Activated CD4-positive, alpha-beta T cell treated with anti-CD3 and anti-CD28 coated beads for 48 hours (primary cell): ENCODE measurements at regions not wholly inside any gene's neighbourhood (a gene's known extent, or its start where the extent isn't known, plus 50 kb on each side); places are given as distances from the start of the nearest gene placed in this dataset.

Source experiments
- DNase-seq: peaks from one replicate; pipeline ENCODE4 v3.0.0-alpha.2; 2020

DNA sequence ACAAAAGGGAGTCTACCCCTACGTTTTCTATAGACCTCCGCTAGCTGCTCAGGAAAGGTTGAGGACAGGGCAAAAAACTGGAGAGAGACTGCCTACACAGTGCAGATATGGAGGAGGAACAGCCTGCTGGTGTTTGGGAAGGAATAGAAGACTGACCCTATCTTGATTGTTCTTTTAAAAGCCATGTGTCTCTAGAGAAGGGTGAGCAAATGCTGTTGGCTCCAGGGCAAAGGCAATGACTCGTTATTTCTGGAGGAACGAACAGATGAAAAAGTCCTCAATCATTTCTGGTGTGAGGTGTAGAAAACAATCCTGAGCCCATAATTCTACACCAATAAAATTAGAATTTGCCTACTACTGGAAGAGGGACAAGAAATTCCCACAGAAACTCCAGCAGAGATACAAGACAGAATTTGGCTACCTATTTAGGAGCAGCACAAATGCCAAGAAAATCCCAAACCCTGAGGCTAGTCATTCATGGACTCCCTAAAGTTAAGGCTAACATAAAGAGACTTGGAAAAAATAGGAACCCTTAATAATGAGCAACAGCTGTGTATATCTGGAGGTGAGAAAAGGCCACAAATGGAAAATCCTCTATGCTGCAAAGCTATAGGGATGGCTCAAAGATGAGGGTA, 1206.3 kb upstream of the CNTN5 start:
- no peak for DNase-seq

GRCh38 chr11:97815667-97816066, 1205.1 kb upstream of the CNTN5 start:
- no peak for DNase-seq

GRCh38 chr11:97832451-97832850, 1188.3 kb upstream of the CNTN5 start:
- no peak for DNase-seq

DNA sequence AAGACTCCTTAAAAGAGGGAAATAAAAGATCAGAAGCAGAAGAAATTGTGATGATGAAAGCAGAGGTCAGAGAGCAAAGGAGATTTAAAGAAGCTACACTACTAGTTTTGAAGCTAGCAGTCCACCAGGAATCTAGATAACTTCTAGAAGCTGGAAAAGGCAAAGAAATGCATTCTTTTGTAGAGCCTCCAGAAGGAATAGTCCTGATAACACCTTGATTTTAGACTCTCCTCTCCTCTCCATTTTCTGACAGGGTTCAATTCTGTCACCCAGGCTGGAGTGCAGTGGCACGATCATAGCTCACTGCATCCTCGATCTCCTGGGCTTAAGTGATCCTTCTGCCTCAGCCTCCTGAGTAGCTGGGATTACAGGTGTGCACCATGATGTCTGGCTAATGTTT, 1187.3 kb upstream of the CNTN5 start:
- DNase-seq: no peak

DNA sequence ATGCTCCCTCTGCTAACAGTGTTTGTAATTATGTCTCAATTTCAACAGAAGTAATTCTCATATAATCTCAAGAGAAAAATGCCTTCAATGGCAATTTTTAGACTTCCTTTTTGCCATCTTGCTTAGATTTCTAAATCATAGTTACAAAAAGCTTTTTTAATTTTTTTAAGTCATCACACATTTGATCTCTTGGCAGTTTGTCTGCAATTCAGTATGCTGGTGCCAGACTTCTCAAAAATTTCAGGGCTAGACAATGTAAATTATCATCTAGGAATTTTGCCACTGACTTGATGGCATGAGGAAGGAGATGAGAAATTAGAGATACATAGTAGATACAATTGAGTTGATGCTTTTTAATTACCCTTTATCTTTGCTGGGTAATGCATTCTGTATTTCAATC, 1176.7 kb upstream of the CNTN5 start:
- DNase-seq: no peak

GRCh38 chr11:97847730-97848129, 1173.0 kb upstream of the CNTN5 start:
- DNase-seq: no peak

DNA sequence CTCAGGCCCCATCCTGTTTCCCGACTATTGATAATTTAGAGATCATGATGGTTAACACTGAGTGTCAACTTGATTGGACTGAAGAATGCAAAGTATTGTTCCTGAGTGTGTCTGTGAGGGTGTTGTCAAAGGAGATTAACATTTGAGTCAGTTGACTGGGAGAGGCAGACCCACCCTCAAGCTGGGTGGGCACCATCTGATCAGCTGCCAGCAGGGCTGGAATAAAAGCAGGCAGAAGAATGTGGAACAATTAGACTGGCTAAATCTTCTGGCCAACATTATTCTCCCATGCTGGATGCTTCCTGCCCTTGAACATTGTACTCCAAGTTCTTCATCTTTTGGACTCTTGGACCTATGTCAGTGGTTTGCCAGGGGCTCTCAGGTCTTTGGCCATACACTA, 1170.0 kb upstream of the CNTN5 start:
- no peak for DNase-seq

GRCh38 chr11:97854357-97854756, 1166.4 kb upstream of the CNTN5 start:
- DNase-seq: no peak

DNA sequence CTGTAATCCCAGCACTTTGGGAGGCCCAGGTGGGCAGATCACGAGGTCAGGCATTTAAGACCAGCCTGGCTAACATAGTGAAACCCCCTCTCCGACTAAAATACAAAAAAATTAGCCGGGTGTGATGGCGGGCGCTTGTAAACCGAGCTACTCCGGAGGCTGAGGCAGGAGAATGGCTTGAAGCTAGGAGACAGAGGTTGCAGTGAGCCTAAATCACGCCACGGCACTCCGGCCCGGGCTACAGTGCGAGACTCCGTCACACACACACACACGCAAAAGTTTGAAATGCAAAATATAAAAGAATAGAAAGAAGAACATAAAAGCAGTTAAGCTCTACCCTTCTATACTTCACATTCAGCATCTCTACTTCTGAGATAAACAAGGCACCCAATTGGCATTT, 1165.9 kb upstream of the CNTN5 start:
- no peak for DNase-seq

GRCh38 chr11:97856666-97857065, 1164.1 kb upstream of the CNTN5 start:
- DNase-seq: no peak

DNA sequence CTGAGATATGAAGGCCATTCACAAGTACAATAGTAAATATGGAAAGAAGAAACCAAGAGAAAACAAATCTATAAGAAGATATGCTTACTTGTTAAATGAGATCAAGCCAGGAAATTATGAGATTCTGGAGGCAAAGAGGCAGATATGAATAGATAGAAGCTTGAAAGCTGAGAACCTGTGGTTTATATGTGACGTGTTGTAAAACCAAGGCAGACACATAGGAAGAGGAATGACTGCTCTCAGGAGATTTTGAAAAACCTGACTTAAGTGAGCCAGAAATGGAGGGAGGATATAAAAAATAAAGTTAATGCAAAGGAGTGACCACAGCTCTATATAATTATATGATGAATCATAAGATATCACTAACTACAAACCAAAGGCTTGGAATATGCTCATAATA, 1160.5 kb upstream of the CNTN5 start:
- no peak for DNase-seq

DNA sequence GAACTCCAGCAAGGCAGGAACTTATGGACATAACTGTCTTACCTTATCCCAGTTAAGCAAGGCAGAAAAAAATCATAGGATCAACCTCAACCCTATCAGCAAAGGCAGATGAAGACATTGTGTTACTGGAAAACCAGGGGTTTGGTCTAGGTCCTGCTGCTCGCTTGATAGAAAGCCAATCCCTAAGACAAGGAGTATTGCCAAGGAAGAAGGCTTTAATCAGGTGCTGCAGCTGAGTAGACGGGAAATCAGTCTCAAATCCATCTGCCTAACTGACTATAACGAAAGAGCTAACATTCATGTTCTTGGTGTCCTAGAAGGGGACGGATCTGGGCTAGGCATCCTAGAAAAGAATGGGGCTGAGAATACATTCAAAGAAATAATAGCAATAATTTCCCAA, 1158.7 kb upstream of the CNTN5 start:
- no peak for DNase-seq

- DNase-seq: no peak
Measured at GRCh38 chr11:97865424-97866012, 1155.2 kb upstream of the CNTN5 start.

- DNase-seq: no peak
Measured at GRCh38 chr11:97871816-97872215, 1148.9 kb upstream of the CNTN5 start.

DNA sequence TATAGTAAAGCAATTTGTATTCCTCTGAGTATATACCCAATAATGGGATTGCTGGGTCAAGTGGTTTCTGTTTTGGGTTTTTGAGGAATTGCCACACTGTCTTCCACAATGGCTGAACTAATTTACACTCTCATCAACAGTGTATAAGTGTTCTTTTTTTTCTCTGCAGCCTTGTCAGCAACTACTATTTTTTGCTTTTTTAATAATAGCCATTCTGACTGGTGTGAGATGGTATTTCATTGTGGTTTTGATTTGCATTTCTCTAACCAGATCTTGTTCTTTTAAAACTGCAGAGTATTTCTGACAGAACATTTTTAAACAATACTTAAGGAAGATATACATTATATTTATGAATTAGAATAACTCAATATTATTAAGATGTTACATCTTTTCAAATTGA, 1140.5 kb upstream of the CNTN5 start:
- no peak for DNase-seq

DNA sequence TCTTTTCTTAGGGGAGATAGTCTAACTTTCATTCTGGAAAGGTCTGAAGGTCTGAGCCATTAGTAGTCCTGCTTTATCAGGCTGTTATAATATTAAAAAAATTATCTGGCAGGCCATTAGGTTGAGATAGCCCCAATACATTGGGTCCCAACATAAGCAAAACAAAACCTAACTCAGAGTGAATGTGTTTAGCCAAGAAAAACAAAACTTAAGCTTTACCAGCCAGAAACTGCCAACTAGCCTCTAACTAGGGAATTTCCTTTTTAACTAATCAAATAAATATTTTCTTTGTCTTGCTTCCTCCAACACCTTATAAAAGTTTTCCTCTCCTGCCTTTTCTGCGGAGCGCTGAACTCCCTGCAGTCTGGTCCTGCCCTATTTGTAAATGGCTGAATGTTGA, 1137.7 kb upstream of the CNTN5 start:
- DNase-seq: no peak

GRCh38 chr11:97888641-97889040, 1132.1 kb upstream of the CNTN5 start:
- no peak for DNase-seq

- no peak for DNase-seq
Measured at GRCh38 chr11:97890466-97890865, 1130.3 kb upstream of the CNTN5 start.

GRCh38 chr11:97893612-97894011, 1127.1 kb upstream of the CNTN5 start:
- DNase-seq: no peak

DNA sequence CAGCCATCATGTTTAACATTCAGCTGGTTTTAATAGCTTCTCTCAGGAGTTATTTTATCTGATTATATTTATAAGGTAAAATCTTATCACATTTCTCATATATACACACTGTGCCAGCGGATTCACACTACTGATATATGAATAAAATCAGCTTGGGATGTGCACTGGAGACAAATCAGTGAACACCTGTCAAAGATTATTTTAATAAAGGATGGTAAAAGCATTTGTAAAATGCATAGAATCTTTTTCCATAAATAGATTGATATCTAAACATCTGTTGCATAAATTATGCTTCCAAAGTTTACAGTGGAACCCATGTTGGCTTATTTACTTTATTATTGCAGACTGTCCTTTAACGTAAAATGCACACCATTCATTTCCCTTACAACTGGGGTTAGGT, 1125.8 kb upstream of the CNTN5 start:
- no peak for DNase-seq

DNA sequence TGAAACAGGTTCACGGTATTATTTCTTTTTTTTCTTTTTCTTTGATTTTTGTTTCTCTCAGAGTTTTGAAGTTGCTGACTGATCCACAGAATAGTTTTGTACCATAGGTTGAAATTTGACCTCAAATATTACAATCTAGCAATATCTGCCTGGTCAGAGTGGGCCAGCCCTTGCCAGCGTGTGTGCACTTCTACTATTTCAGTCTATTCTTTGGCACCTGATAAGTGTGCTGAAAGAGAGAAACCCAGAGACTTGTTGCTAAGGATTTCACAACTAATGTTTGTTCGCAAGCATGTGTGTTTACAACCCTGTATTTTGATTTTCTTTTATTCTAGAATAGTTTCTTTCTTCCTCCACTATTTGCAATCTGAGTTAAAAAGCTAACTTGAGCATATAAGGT, 1125.2 kb upstream of the CNTN5 start:
- DNase-seq: no peak

GRCh38 chr11:97902828-97903227, 1117.9 kb upstream of the CNTN5 start:
- no peak for DNase-seq

GRCh38 chr11:97905101-97905500, 1115.6 kb upstream of the CNTN5 start:
- DNase-seq: no peak

DNA sequence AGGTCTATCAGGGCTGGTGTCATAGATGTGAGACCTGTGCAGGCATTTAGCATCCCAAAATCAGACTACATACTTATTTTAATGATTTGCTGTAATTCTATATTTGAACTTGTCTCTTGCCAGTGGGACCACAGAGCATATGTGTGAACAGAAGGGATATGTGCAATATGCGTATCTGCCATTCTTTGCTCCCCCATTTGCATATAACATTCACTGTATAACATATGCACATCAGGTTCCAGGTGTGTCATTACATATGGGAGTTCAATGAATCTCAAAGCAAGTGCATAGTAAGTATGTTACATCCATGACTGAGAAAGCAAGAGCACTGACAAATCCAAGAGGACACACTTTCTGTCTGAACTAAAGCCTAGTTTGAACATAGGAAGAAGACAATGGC, 1115.1 kb upstream of the CNTN5 start:
- DNase-seq: no peak

- no peak for DNase-seq
Measured at GRCh38 chr11:97908354-97908753, 1112.4 kb upstream of the CNTN5 start.
